ENCODE measurements at regions not wholly inside any gene's neighbourhood (a gene's known extent, or its start where the extent isn't known, plus 50 kb on each side); places are given as distances from the start of the nearest gene placed in this dataset.

- DNase-seq (ENCODE audit: insufficient read length, low spot score) (no peak), FAIRE-seq (no peak)
- no peak for TF ChIP-seq POLR2AphosphoS5 (IDR thresholded peaks at IDR 0.05; ENCODE audit: low read depth, low read length)
- TF ChIP-seq TAF1 (IDR thresholded peaks at IDR 0.05; ENCODE audit: low read depth, low read length) = no peak
- no peak for TF ChIP-seq SPI1 (IDR thresholded peaks at IDR 0.05; ENCODE audit: low read depth, low read length)
- no peak for TF ChIP-seq POU2F2 (IDR thresholded peaks at IDR 0.05; ENCODE audit: low read depth, low read length)
- no peak for TF ChIP-seq PAX5 (IDR thresholded peaks at IDR 0.05; ENCODE audit: insufficient read depth, low read length, severe bottlenecking)
- no peak for TF ChIP-seq POLR2A (IDR thresholded peaks at IDR 0.05; ENCODE audit: low read depth, low read length)
These were observed 1713.2 kb upstream of the SLC10A2 start for GRCh38 chr13:104779311-104779993.

- no peak for TF ChIP-seq POLR2AphosphoS5 (IDR thresholded peaks at IDR 0.05; ENCODE audit: low read depth, low read length)
- no peak for TF ChIP-seq PAX5 (IDR thresholded peaks at IDR 0.05; ENCODE audit: insufficient read depth, low read length, severe bottlenecking)
- TF ChIP-seq POLR2A (IDR thresholded peaks at IDR 0.05; ENCODE audit: low read depth, low read length) = no peak
- TF ChIP-seq TAF1 (IDR thresholded peaks at IDR 0.05; ENCODE audit: low read depth, low read length) = no peak
- no peak for TF ChIP-seq POU2F2 (IDR thresholded peaks at IDR 0.05; ENCODE audit: low read depth, low read length)
- no peak for TF ChIP-seq SPI1 (IDR thresholded peaks at IDR 0.05; ENCODE audit: low read depth, low read length)
- DNase-seq (ENCODE audit: insufficient read length, low spot score) (no peak), FAIRE-seq (no peak)
These were observed 1707.6 kb upstream of the SLC10A2 start for GRCh38 chr13:104773775-104774174.

GRCh38 chr13:104769545-104769944, 1703.3 kb upstream of the SLC10A2 start:
- DNase-seq (ENCODE audit: insufficient read length, low spot score) = no peak
- no peak for FAIRE-seq
- TF ChIP-seq POU2F2 (IDR thresholded peaks at IDR 0.05; ENCODE audit: low read depth, low read length) = no peak
- no peak for TF ChIP-seq POLR2AphosphoS5 (IDR thresholded peaks at IDR 0.05; ENCODE audit: low read depth, low read length)
- TF ChIP-seq PAX5 (IDR thresholded peaks at IDR 0.05; ENCODE audit: insufficient read depth, low read length, severe bottlenecking) = no peak
- no peak for TF ChIP-seq TAF1 (IDR thresholded peaks at IDR 0.05; ENCODE audit: low read depth, low read length)
- TF ChIP-seq SPI1 (IDR thresholded peaks at IDR 0.05; ENCODE audit: low read depth, low read length) = no peak
- TF ChIP-seq POLR2A (IDR thresholded peaks at IDR 0.05; ENCODE audit: low read depth, low read length) = no peak

- DNase-seq (ENCODE audit: insufficient read length, low spot score) = no peak
- TF ChIP-seq TAF1 (IDR thresholded peaks at IDR 0.05; ENCODE audit: low read depth, low read length) (no peak), POLR2A (IDR thresholded peaks at IDR 0.05; ENCODE audit: low read depth, low read length) (no peak), PAX5 (IDR thresholded peaks at IDR 0.05; ENCODE audit: insufficient read depth, low read length, severe bottlenecking) (no peak), SPI1 (IDR thresholded peaks at IDR 0.05; ENCODE audit: low read depth, low read length) (no peak), POLR2AphosphoS5 (IDR thresholded peaks at IDR 0.05; ENCODE audit: low read depth, low read length) (no peak), POU2F2 (IDR thresholded peaks at IDR 0.05; ENCODE audit: low read depth, low read length) (no peak)
- no peak for FAIRE-seq
These were observed 1700.1 kb upstream of the SLC10A2 start for GRCh38 chr13:104766319-104766718.

- DNase-seq (ENCODE audit: insufficient read length, low spot score) = no peak
- FAIRE-seq = no peak
- TF ChIP-seq POLR2A (IDR thresholded peaks at IDR 0.05; ENCODE audit: low read depth, low read length) = no peak
- no peak for TF ChIP-seq TAF1 (IDR thresholded peaks at IDR 0.05; ENCODE audit: low read depth, low read length)
- TF ChIP-seq POU2F2 (IDR thresholded peaks at IDR 0.05; ENCODE audit: low read depth, low read length) = no peak
- no peak for TF ChIP-seq SPI1 (IDR thresholded peaks at IDR 0.05; ENCODE audit: low read depth, low read length)
- TF ChIP-seq PAX5 (IDR thresholded peaks at IDR 0.05; ENCODE audit: insufficient read depth, low read length, severe bottlenecking) = no peak
- no peak for TF ChIP-seq POLR2AphosphoS5 (IDR thresholded peaks at IDR 0.05; ENCODE audit: low read depth, low read length)
These were observed 1698.4 kb upstream of the SLC10A2 start for GRCh38 chr13:104764600-104764999.

GRCh38 chr13:104759069-104759468, 1692.9 kb upstream of the SLC10A2 start:
- no peak for DNase-seq (ENCODE audit: insufficient read length, low spot score)
- no peak for FAIRE-seq
- TF ChIP-seq TAF1 (IDR thresholded peaks at IDR 0.05; ENCODE audit: low read depth, low read length) = no peak
- TF ChIP-seq POLR2AphosphoS5 (IDR thresholded peaks at IDR 0.05; ENCODE audit: low read depth, low read length) = no peak
- TF ChIP-seq POU2F2 (IDR thresholded peaks at IDR 0.05; ENCODE audit: low read depth, low read length) = no peak
- TF ChIP-seq SPI1 (IDR thresholded peaks at IDR 0.05; ENCODE audit: low read depth, low read length) = no peak
- no peak for TF ChIP-seq POLR2A (IDR thresholded peaks at IDR 0.05; ENCODE audit: low read depth, low read length)
- no peak for TF ChIP-seq PAX5 (IDR thresholded peaks at IDR 0.05; ENCODE audit: insufficient read depth, low read length, severe bottlenecking)

GRCh38 chr13:104757712-104758111, 1691.5 kb upstream of the SLC10A2 start:
- TF ChIP-seq SPI1 (IDR thresholded peaks at IDR 0.05; ENCODE audit: low read depth, low read length) = no peak
- no peak for TF ChIP-seq POLR2A (IDR thresholded peaks at IDR 0.05; ENCODE audit: low read depth, low read length)
- TF ChIP-seq POU2F2 (IDR thresholded peaks at IDR 0.05; ENCODE audit: low read depth, low read length) = no peak
- TF ChIP-seq POLR2AphosphoS5 (IDR thresholded peaks at IDR 0.05; ENCODE audit: low read depth, low read length) = no peak
- no peak for TF ChIP-seq TAF1 (IDR thresholded peaks at IDR 0.05; ENCODE audit: low read depth, low read length)
- TF ChIP-seq PAX5 (IDR thresholded peaks at IDR 0.05; ENCODE audit: insufficient read depth, low read length, severe bottlenecking) = no peak
- no peak for DNase-seq (ENCODE audit: insufficient read length, low spot score)
- FAIRE-seq = no peak

GRCh38 chr13:104750377-104750776, 1684.2 kb upstream of the SLC10A2 start:
- DNase-seq (ENCODE audit: insufficient read length, low spot score) = no peak
- FAIRE-seq = no peak
- TF ChIP-seq POU2F2 (IDR thresholded peaks at IDR 0.05; ENCODE audit: low read depth, low read length) (no peak), TAF1 (IDR thresholded peaks at IDR 0.05; ENCODE audit: low read depth, low read length) (no peak), SPI1 (IDR thresholded peaks at IDR 0.05; ENCODE audit: low read depth, low read length) (no peak)

GRCh38 chr13:104740641-104741222, 1674.5 kb upstream of the SLC10A2 start:
- DNase-seq (ENCODE audit: insufficient read length, low spot score) (no peak), FAIRE-seq (no peak)
- TF ChIP-seq PAX5 (IDR thresholded peaks at IDR 0.05; ENCODE audit: insufficient read depth, low read length, severe bottlenecking) (no peak), POLR2A (IDR thresholded peaks at IDR 0.05; ENCODE audit: low read depth, low read length) (no peak), SPI1 (IDR thresholded peaks at IDR 0.05; ENCODE audit: low read depth, low read length) (no peak), POLR2AphosphoS5 (IDR thresholded peaks at IDR 0.05; ENCODE audit: low read depth, low read length) (no peak), TAF1 (IDR thresholded peaks at IDR 0.05; ENCODE audit: low read depth, low read length) (no peak), POU2F2 (IDR thresholded peaks at IDR 0.05; ENCODE audit: low read depth, low read length) (no peak)

Data from GM12891 (cell line).